GM18520 (cell line): ENCODE measurements at regions not wholly inside any gene's neighbourhood (a gene's known extent, or its start where the extent isn't known, plus 50 kb on each side); places are given as distances from the start of the nearest gene placed in this dataset.

Experiments used
- ATAC-seq: cut with Tn5 transposase; IDR thresholded peaks from one replicate; pipeline ENCODE4 v1.9.1; 2021; ENCODE audit not compliant: unreplicated experiment

DNA sequence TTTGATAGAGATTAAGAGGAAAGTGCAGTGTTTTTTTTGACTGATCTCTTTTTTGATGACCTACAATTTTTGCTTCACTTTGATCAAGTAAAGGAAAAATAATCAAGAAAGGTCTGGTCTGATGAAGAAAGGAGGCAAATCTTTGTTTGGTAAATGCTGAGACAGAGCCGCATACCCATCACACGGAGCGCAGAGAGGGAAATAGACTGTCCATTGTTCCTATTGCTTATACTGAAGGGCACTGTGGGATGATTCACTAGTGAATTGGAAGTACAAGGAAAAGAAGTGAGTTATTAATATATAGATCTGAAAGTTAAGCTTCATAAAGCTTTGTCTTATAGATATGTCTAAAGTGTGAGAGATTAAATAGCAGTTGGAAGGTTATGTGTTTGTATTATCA lies 455.1 kb downstream of the PLCL1 start:
- no peak for ATAC-seq

DNA sequence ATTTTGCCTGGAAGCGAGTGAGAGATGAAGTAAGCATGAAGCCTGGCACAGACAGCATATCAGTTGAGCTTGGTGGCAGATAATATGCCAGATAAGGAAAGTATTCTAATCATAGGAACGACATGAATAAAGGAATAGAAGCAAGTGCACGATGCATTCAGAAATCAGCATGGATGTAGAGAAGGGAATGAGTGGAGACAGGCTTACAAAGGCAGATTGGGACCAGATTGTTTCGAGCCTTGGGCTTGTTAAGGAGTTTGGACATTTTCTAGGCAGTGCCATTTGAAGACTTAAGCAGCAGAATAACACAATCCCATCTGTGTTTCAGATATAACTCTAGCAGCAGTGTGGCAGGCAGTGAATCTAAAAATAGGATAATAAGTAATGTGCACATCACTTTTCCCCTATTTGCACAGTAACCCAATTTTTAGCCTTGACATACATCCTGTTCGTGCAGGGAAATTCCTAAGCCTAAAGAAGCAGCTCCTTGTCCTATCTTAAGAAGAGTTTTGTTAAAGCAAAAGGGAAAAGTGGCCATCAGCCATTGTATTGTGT lies 450.2 kb downstream of the PLCL1 start:
- no peak for ATAC-seq

DNA sequence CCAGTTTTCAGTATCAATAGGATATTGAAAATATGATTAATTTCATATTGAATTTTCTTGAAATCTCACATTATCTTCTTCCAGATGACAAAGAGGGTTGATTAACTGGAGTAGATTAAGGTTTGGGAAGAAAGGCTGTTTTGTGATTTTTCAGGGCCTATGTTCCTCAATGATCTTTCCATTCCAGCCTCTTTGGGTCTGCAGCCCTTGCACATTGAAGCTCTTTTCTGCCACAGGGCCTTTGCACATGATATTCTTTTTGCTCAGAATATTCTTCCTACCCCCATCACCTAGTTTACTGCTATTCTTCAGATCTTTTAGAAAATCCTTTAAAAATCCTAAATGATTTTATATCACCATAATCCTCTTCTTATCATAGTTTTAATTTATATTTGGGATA lies 449.6 kb downstream of the PLCL1 start:
- no peak for ATAC-seq

DNA sequence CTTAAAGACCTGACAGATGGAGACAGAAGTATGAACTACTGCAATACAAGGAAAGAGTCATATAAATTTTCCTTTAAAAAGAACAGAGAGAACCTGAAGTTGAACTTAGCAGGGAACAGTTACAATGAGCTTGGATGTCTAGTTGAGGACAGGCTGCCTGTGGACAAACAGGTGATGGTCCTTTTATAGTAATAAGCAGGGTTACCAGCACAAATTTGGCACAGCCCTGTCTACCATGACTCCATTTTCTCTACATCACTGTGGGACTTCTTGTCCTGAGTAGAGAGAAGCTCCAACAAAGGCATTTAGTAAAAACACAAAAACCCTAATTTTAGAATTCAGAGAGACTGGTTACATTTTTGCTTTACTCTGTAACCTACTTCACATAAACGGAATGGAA lies 448.1 kb downstream of the PLCL1 start:
- no peak for ATAC-seq

DNA sequence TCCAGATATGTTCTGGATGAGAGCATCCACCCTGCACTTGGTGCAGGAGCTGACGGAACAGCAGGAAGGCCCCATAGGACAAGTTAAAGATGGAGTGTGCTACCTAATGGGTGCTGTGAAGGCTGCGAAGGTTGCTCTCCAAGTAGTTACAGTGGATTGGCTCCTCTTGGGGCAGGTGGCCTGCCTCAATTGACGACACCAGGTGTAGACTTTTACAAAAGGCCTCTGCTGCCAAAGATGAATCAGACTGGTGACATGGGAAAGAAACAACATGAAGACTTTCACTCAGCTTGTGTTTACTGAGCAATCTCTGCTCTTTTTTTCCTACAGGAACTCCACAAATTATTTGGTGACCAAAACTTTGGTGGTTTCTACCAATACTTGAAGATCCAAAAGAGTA lies 437.7 kb downstream of the PLCL1 start:
- ATAC-seq: no peak

DNA sequence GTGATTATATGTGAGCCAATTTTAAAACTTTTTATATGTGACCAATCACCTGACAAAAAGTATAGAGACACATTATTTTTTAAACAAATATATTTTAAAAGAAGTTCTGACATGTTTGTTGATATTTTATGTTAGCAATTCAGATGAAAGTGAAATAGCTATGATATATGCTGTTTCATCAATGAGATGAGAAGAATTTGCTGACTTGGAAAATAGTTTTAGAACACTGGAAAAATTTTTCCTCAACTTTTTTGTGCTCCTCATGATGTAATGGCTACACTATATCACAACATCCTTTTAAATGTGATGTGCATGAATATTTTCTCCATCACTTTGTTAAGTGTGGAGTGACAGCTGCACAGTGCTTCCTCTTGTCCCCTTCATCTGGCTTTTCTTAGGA lies 434.0 kb downstream of the PLCL1 start:
- ATAC-seq: no peak

DNA sequence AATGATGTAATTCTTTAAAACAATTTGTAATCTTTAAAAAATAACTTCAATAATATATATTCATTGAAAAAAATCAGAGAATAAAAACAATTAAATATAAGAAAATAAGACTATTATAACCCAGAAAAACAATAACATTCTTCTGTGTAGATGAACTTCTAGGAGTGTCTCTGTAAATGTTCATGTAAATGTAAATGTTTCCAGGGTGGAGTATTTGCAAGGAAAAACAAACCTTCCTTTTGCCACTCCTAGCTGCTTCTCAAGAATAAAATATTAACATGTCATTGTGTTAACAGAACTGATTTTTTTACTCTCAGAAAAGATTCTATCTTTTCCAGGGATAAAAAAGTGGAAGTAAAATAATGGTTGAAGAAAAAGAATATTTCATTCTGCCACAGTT lies 431.9 kb downstream of the PLCL1 start:
- ATAC-seq: no peak

DNA sequence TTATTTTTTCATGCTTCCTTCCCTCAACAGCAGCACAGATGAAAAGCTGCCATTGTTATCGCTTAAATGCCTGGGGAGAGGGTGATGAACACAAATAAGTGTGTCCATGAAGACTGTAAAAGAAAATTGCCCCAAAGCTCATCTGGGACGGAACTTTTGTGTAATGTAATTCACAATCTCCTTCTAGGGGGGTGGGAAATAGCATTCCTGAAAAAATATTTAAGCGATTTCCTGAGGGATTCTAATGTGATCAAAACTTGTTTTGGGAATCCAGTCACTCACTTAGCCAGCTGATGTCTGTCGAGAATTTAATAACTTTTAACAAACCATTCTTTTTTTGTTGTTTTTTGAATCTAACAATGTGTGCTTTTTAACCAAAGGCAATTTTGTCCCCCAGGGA lies 427.9 kb downstream of the PLCL1 start:
- no peak for ATAC-seq

DNA sequence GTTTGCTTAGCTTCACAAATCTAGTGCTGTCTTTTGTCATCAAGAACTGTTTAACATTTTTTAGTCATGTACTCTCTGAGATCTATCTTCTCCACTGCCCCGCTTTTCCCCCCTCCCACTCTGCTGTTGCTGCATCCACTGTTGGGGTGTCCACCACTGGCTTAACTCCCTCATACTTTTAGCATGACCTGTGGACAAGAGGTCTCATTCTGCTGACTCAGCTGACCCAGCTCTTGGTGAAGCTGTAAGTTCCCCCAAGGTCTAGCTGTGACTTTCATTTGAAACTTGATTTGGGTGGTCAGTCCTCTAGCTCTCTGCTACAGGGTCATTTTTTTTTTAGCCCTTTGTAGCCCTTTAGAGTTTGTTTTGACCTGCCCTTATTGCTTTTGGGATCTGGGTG lies 427.2 kb downstream of the PLCL1 start:
- no peak for ATAC-seq

DNA sequence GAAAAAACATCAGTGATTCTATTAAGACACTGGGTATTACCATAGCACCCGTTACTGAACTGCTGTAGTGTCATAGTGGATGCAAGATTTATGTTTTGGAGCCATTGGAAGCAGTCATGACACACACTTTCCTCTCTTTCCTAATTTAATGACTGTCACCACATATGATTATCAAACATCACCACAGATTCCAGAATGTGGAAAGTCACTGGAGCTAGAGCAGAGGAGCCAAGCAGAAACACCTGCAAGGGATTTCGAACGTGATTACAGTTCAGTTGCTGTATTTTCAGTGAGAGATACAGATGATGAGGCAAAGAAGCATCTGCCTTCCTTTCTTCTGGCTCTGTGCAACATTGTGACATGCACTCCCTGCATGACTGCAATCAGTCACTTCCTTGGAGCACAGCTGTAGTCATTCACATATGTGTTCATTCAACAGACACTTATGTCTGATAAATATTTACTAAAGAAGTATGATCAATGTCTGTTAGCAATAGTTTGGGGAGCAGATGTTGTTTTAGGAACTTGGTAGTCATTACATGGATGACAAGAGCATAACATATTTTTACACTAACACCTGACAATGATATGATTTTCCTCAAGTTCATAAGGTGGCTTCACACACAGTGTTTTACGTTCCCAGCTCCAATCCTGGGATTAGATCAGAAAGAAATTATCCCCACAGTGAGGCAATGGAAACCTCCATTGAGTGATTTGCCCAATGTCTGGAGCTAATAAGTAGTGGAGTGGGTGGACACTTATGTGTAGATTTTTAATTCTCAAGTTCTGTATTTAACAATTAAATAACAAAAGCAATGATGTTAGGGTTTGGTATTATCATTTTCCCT lies 416.6 kb downstream of the PLCL1 start:
- ATAC-seq: no peak

DNA sequence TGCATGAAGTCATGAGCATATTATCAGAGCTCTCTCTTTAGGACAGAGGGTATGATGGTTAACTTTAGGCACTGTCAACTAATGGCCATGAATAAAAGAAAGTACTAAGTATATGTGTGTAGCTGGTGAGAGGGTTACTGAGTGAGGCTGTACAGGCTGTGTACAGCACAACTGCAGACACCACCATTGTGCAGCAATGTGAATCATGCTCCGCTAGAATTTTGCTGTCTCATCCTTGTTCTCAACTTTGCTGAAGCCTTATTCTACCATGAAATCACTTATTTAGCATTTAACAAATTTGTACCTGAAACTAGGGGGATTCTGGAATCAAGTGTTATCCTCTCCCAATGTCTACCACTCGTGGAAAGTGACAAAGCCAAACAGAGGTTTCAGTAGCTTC lies 414.9 kb downstream of the PLCL1 start:
- ATAC-seq: no peak

DNA sequence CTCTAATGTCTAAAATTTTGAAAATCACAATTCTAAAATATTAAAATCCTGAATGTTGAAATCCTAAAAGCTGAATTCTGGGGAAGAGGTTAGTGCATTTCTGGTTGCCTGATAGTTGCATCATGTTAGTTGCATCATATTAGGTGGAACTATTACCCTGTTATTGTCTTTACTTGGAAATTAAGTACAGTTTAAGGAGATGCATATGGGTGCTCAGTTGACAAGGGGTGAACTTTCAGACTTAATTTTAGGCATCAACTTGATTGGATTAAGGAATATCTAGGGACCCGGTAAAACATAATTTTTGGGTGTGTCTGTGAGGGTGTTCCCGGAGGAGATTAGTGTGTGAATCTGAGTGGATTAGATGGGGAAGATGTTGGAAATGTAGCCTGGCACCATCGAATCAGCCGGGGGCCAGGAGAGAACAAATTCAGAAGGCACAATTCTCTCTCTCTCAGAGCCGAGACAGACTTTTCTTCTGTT lies 409.8 kb downstream of the PLCL1 start:
- ATAC-seq: no peak

DNA sequence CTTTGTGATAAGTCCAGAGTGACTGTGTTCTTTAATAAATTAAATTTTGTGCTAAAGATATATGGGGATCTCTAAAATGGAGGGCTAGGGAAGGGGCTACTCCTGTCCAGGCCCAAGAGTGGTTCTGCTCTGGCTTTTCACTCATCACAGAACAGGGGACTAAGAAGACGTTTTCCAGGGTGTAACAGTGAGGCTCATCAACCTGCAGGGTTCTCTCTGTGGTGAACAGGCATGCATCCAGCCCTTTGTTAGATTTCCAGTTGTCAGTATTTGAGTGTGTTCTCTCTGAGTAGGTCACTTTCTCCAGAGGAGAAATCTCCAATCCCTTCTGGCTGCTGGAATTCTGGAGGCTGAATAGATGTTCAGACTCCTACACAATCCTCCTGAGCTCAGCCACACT lies 408.9 kb downstream of the PLCL1 start:
- no peak for ATAC-seq

DNA sequence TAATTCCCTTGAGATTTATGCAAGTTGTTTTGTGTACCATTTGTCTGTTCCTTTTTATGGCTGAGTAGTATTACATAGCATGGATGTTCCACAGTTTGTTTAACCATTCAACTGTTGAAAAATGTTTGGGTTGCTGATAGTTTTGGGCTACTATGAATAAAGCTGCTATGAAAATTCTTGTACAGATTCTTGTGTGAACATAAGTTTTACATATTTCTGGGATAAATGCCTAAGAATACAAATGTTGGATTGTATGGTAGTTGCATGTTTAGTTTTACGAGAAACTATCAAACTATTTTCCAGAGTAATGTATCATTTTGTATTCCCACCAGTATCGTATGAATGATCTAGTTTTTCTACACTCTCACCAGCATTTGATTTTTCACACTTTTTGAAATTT lies 407.3 kb downstream of the PLCL1 start:
- ATAC-seq: no peak

DNA sequence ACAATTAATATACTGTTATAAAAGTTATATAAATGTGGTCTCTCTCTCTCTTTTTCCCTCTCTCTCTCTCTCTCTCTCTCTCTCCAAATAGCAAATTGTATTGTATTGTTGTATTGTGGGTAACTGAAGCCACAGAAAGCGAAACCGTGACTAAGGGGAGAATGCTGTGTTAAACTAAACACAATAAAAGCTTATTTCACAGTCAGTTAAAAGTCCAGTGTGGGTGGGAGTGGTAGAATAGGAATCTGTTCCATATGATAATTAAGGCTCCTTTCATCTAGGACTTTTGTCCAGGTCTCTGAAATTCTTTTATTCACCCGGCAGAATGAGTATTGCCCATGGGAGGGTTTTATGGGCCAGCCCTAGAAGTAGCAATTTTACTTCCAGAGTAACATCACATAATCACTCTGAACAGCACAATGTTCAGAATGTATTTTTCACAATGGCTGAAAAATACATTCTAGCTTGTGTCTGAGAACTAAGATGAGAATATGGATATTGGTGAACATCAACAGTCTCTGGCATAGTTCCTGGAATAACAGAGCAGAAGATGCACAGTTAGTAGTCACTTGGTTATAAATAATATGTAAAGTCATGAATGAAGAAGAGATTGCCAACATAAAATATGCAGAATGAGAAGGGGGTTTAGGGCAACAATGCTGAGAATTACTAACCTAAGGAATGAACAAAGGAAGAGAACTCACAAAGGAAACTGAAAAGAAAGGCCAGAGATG lies 399.1 kb downstream of the PLCL1 start:
- no peak for ATAC-seq
